NCI-H2081 treated with DMSO at 0.1 percent for 48 hours (cell line): ENCODE measurements at regions not wholly inside any gene's neighbourhood (a gene's known extent, or its start where the extent isn't known, plus 50 kb on each side); places are given as distances from the start of the nearest gene placed in this dataset.
A peak's percentile ranks its signal among the peaks of the same experiment; 100 is the strongest.
"Not testable (repeated sequence)": the region's sequence is repeated elsewhere in the genome, so short reads cannot be mapped to it uniquely, and the experiment has no call there.

Source experiments
- DNase-seq: peaks from one replicate; lab custom pipeline; 2025; lab: John Stamatoyannopoulos, UW

DNA sequence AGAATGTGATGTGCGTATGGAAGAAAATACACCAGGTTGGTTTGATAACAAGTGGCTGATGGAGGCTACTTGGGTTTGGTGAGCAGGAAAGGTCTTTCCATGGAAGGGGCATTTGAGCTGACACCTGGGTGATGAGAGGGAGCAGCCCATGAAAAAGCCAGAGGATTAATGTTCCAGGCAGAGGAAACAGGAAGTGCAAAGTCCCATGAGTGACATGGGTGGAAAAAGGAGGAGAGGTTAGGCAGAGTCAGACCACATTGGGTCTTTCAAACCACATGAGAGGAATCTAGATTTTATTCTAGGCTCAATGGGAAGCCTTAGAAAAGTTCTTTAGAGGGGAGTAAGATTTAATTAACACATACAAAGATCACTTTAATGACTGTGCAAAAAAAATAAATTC, 195.7 kb downstream of the LRATD1 start:
- DNase-seq = no peak

DNA sequence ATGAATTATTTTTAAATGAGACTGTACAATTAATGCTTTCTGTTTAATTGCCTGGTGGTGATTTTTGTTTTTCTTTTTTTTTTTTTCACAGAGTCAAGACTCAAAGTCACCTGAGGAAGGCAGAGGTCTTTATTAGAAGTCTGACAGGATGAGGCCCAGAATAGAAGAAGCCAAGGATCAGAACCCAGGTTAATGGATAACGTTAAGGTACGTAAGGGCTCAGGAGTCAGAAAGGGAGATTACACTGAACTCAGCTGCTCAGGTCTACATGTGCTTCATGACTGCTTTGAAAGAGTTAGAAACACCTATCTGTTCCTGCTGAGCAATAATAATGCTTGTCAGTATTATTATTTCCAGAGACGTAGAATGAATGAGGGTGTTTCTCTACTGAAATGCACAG, 196.5 kb downstream of the LRATD1 start:
- DNase-seq = no peak

DNA sequence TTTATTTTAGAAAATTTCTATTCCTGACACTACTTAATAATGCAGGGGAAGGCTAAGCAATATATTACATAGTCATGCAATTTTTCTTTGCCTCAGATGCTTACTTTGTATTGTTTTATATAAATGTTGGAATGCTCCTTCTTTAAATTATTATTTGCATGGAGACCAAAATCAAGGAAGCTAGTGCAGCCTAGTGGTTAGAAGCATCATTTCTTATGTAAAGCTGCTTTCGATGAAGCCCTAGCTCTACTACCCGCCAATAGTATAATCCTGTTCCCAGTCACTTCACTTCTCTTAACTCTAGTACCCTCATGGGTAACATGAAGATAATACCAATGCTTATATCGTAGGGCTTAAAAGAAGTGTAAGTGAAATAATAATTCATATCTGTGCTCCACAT, 198.9 kb downstream of the LRATD1 start:
- DNase-seq = no peak

DNA sequence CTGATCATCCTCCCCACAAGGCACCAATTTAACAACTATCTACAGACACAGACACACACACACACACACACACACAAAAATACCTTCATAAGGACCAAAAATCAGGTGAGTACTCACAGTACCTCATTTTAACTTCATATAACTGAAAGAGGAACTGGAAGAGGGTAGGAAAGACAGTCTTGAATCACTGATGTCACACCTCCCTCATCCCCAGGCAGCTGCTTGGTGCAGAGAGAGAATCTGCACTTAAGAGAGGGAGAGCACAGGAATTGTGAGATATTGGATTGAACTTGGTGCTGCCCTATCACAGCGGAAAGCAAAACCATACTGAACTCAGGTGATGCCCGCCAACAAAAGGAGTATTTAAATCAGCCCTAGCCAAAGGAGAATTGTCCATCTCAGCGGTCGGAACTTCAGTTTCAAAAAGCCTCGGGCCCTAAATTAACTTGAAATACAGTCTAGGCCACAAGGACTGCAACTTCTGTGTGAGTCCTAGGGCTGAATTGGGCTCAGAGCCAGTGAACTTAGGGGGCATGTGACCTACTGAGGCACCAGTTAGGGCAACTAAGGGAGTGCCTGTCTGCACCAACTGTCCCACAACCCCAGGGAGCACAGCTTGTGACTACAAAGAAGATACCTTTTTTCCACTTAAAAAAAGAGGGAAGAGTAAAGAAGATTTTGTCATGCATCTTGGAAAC, 211.1 kb downstream of the LRATD1 start:
- DNase-seq = no peak

DNA sequence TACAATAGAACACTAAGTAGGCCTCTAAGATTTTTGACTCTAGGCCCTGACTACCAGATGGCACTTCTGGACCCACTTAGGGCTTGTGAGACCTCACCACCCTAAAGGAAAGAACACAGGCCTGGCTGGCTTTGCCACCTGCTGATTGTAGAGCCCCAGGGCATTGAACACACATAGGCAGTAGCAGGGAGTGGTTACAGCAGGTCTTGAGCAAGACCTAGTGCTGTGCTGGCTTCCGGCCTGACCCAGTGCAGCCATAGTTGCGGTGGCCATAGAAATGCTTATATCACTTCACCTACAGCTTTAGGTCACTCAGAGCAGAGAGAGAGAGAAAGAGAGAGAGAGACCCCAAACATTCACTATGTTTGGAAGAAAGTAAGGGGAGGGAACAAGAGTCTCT, 223.2 kb downstream of the LRATD1 start:
- no peak for DNase-seq

DNA sequence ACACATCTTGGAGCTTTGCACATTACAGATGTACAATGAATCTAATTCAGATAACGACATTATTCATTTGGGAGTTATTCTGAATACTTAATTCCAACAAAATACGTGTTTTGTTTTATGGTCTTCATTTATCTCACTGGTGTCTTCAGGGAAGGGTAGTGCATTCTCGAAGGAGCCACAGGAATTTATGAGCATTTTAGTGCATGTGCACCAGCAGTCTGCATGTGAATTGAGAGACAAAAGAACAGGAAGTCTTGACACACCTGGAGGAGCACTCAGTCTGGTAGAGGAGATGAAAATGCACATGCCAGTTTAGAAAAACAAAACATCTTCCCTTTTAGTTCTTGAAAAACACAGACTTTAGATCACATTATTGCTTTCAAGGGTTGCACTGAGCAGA, 228.7 kb downstream of the LRATD1 start:
- DNase-seq = no peak

DNA sequence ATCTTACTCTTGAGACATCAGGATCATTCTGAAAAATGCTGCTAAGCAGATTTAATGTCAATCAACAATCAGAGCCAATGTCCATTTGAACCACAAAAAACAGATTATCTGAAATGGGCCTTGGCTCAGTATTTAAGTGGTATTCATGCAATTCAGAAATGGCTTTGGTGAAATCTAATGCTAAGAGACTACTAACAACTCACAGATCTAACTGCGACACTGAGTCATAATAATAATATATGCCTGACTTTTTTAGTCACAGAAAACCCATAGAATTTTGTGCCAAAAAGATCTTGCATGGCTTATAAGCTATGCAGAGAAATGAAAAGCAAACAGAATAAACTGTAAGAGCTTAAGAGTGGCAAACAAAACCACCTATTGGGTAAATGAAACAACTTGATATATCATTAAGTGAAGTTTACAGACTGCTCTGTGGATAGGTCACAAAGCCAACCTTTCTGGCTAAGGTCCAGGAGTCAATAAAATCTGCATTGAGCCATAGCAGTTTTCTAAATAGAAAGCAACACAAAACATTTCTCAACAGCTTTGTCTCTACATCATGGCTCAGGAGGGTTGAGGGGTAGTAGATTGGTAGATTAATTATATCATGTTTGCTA, 234.3 kb downstream of the LRATD1 start:
- DNase-seq = peak; percentile 65

DNA sequence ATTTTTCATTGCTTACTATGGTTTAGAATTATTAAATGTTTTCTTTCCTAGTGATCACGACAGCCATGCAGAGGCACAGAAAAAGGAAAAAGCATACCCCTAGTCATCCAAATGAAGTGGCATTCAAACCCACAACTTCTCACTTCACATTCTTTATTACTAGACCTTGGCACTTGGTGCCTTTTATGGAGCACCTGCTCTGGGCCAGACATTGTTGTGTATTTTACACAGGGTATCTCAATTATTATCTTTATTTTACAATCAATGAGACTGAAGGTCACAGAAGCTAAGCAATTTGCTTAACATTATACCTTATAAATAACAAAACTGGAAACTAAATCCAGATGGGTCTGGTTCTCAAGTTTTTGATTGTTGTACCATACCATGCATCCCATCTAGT, 235.3 kb downstream of the LRATD1 start:
- no peak for DNase-seq

DNA sequence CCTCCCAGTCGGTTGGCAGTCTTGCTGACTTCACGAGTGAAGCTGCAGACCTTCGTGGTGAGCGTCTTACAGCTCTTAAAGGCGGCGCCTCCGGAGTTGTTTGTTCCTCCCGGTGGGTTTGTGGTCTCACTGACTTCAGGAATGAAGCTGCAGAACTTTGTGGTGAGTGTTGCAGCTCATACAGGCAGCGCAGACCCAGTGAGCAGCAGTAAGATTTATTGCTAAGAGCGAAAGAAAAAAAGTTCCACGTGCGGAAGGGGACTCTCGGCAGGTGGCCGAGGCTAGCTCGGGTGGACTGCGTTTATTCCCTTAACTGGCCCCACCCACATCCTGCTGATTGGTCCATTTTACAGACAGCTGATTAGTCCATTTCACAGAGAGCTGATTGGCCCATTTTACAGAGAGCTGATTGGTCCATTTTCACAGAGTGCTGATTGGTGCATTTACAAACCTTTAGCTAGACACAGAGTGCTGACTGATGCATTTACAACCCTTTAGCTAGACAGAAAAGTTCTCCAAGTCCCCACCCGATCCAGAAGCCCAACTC, 240.3 kb downstream of the LRATD1 start:
- no peak for DNase-seq

DNA sequence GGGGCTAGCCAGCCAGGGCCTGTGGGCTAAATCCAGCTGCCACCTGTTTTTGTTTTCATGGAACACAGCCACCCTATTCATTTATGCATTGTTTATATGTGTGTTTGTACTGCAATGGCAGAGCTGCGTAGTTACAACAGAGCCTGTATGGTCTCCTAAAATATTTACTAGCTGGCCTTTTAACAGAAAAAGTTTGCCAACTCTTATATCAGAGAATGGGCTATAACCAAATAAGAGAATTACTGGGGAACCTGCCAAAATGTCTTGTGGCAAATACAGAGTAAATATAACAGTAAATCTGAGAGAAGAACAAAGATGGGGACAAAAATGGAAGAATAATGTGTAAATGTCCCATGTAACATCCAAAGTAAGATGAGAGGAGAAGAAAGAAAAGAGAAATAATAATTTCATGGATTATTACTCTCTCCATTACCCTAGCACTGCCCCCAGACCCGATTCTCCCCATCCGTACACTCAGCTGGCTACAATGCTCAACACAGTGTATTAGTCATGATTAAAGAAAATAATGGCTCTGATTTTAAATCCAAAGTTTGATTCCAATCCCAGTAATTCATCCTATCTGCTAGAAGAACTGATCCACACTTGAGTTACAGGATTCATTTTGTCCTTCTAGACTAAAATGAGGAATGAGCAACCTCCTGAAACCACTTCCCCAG, 249.3 kb downstream of the LRATD1 start:
- DNase-seq = no peak

DNA sequence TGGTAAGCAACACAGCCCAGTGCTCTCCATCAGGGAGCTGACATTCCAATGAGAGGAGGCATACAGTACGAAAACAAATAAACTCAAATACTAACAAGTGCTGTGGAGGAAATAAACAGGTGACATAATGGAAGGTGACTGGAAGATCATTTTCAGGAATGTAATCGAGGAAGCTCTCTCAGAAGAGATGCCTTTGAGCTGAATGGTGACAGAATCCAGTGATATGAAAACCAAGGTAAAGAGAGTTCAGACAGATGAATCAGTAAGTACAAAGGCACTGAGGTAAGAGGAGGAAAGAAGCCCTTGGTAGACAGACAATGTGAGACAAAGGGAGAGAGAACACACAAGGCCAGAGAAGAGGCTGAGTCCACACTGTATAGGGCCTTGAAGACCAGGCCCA, 252.1 kb downstream of the LRATD1 start:
- DNase-seq = no peak

DNA sequence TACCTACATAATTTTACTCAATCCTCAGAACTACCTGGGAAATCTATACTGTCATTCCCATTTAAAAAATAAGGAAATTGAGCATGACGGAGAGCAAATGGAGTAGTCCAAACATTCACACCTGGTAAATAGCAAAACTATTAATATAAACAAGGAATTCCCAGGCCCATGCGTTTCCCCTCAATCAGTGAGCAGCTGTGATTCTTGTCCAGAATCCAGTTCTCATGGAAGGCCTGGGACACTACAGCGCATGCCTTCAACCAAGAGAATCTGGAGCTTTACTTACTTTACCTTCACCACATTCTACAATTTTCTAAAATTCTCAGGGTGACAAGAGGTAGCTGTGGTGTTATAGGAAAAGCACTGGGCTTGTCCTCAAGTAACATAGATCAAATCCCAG, 259.0 kb downstream of the LRATD1 start:
- no peak for DNase-seq

DNA sequence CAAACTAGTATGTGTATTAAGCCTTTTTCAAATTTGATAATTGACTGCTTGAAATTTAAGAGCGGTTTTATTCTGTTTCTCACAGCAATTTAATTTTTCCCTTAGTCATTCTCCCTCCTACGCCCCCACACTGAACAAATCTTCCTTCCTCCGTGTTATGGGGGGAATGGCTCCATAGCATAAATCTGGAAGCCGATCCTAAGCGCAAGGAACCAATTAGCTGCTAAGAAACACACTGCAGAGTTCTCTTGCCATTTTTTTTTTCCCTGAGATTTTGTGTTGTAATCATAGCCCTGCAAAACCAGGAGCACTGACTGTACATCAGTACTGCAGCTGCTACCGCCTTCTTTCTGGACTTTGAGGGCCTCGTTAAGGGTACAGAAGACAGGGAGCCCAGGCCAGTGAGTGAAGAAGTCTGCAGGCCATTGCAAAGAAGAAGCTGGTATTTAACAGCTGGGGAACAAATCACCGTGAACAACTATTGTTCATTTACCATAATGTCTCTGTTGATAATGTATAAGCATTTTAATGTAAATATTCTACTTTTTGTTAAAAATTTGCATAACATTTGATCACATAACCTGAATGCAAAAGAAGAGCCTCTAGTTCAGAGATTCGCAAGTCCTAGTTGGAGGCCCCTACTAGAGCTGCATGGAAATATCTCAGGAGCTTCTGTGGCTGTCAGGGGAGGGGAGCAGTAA, 264.0 kb downstream of the LRATD1 start:
- DNase-seq = no peak

DNA sequence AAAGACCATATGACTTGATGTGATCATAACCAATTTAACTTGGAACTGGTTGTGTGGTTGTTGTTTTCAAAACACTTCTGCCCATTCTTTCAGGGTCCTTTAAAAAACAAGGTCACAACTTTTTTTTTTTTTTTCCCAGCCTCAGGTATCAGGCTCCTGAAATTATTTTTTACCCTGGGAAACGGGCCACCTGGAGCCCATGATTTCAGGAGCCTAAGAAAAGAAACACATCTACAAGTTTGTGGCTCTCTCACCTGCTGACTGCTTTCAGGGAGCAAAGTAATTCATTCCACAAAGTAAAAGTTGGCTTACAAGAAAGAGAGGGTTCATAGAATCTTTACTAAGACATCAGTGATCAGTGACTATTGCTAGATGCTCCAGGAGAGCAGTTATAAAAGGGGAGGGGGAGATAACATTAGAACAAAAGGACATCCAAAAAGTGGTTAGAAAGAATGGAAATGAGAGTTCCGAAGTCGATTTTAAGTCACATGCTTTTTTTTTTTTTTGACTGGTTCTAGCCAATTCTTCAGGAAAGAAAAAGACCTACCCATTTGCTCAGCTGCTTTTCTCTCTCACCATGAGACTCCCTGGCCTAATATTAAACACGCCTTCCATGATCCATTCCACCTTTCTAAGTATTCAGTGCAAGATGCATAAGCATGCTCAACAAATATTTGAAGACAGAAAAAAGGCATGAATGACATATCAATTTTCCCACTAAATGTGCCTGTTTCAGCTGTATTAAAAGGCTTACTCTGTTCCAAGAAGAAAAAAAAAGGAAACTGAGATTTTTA, 267.3 kb downstream of the LRATD1 start:
- no peak for DNase-seq

DNA sequence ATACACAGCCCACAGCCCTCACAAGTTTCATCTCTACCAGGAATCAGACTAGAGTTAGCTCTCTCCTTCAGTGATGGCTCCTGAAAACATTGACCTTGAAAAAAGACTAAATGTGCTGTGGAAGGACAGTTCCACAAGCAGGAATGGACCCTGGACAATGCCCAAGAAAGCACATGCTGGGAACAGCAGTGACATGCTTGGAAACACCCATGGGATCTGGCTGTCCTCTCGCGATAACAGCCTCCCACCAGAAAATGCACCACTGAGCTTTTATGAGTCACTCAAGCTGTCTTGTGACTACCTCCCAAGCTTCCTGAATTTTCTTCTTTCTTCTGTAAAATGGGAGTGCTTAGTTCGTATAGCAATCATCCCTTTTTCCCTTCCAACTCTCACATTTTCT, 269.2 kb downstream of the LRATD1 start:
- DNase-seq = no peak

DNA sequence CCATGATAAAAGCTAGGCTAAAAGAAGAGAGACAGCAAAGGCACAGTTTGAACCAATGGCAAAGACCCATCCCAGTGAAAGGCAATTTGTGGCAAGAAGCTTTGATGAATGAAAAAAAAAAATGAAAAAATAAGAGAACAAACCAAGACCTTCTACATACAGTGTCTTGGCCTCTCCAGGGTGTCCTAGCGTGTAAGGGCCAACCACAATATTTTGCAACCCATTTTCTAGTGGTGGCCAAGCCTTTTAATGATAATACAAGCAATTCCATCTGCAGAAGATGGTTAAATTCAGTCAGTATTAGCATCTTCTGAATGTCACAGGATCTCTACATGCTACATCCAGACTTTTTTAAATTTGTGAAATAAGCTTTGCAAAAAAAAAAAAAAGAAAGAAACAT, 270.4 kb downstream of the LRATD1 start:
- no peak for DNase-seq

DNA sequence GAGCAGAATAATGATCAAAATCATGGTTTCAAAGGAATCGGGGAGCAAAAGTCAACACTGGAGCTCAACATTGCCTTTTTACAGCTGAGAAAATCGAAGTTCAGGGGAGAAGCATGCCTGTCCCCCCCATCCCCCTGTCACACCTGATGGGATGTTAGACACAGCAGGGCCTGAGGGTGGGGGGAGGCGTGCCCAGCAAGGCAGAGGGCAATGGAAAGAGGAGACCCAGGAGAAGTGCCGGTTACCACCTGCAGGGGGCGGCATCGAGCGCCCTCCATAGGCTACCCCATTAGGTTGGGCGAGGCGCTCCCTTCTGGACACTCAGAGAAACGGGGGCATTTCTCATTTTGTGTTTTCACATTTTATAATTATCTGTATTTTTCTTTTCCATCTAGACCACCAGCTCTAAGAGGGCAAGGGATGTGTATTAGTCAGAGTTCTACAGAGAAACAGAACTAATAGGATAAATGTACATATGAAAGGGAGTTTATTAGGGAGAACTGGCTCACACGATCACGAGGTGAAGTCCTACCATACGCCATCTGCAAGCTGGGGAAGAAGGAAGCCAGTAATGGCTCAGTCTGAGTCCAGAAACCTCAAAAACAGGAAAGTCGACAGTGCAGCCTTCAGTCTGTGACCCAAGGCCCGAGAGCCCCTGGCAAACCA, 271.3 kb downstream of the LRATD1 start:
- DNase-seq = no peak

DNA sequence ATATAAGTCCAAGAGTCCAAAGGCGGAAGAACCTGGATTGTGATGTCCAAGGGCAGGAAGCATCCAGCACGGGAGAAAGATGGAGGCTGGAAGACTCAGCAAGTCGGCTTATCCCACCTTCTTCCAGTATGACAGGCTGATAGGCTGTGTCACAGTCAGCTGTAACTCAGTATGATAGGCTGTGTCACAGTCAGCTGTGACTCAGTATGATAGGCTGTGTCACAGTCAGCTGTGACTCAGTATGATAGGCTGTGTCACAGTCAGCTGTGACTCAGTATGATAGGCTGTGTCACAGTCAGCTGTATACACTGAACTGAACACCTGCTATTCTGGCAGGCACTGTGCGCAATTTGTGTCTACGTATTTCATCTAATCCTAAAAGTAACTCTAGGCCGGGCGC, 271.9 kb downstream of the LRATD1 start:
- DNase-seq = not testable (repeated sequence)

DNA sequence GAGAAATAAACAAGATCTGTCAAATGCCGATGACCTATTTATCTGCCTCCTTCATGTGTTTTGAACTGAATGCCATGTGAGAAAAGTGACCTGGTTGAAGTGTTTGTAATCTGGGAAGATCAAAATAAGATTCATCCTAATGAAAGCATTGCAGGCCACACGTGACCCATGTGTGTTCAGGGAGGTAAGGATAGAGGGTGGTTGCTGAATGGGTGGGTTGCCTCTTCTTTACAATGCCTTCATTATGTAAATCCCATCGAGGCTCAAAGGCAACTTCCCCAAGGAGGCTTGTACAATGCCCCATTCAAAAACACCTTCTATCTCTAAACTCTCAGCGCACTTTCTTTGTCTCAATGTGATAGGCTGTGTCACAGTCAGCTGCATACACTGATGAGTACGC, 273.1 kb downstream of the LRATD1 start:
- DNase-seq = no peak

DNA sequence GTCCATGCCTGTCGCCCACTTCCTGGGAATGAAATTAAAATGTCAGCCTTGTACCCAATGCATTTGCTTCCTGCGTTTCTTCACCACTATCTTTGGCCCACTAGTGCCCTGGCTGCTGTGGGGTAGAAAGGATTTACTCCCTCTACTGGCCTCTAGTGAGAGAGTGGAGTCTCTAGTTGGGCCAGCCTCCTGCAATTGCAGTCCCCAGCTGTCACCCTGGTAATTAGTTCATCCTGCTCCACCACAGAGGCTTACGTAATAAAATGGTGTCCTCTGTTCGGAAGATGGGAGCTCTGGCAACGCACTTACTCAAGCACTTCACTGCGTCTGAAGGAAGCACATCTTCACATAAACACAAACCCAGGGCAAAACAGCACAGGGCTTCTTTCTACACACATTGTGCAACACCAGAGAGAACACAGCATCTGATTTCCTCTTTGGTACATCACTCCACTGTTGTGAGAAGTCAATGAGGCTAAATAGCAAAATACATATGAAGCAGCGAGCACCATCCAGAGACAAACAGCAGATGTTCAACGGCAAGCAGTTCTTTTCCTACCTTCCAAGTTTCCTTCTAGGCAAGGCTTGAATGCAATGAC, 274.6 kb downstream of the LRATD1 start:
- DNase-seq = no peak

DNA sequence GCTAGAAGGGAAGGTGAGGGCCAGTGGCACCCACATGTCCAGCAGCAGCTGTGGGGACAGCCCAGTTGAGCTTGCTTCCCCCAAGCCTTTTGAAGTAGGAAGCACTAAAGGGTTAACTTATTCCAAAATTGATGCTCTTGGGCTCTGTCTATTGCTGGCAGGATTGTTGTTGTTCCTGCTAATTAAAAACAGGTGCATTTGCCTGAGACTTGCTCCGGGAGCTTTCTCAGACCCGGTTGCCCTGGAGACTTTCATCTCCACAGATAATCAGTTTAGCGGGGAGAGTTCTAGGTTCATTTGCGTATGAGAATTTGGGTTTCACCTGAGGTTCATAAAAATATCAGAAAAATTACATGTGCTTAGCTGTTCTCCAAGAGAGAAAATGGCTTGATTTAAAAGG, 277.3 kb downstream of the LRATD1 start:
- no peak for DNase-seq
